GM12873 (cell line): ENCODE measurements at regions not wholly inside any gene's neighbourhood (a gene's known extent, or its start where the extent isn't known, plus 50 kb on each side); places are given as distances from the start of the nearest gene placed in this dataset.
A peak's percentile ranks its signal among the peaks of the same experiment; 100 is the strongest.

ENCODE experiments used
- TF ChIP-seq, protein P1 (sequence below): IDR thresholded peaks from 2 replicates; pipeline ENCODE4 v1.5.1; 2012; ENCODE audit warnings: low read depth, mild to moderate bottlenecking, moderate library complexity, low read length, control low read depth; ENCODE audit not compliant: insufficient read depth; ENCODE audit errors: missing control alignments

DNA sequence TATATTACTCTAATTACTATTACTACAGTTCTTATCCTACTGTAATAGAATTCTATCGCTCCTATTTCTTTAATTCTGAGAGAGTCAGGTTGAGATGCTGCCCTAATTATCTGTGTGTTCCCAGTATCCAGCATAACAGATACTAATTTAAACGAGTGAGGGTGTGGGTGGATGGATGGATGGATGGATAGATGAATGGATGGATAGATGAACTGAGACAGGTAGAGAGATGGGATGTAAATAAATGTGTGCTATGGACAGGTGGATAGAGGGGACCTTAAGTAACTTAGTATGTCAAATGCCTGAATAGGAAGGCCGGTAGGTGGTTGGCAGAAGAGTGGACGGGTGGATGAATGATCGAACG, 143.6 kb upstream of the ADRA1B start:
- TF ChIP-seq, protein P1, sequence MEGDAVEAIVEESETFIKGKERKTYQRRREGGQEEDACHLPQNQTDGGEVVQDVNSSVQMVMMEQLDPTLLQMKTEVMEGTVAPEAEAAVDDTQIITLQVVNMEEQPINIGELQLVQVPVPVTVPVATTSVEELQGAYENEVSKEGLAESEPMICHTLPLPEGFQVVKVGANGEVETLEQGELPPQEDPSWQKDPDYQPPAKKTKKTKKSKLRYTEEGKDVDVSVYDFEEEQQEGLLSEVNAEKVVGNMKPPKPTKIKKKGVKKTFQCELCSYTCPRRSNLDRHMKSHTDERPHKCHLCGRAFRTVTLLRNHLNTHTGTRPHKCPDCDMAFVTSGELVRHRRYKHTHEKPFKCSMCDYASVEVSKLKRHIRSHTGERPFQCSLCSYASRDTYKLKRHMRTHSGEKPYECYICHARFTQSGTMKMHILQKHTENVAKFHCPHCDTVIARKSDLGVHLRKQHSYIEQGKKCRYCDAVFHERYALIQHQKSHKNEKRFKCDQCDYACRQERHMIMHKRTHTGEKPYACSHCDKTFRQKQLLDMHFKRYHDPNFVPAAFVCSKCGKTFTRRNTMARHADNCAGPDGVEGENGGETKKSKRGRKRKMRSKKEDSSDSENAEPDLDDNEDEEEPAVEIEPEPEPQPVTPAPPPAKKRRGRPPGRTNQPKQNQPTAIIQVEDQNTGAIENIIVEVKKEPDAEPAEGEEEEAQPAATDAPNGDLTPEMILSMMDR: no peak

DNA sequence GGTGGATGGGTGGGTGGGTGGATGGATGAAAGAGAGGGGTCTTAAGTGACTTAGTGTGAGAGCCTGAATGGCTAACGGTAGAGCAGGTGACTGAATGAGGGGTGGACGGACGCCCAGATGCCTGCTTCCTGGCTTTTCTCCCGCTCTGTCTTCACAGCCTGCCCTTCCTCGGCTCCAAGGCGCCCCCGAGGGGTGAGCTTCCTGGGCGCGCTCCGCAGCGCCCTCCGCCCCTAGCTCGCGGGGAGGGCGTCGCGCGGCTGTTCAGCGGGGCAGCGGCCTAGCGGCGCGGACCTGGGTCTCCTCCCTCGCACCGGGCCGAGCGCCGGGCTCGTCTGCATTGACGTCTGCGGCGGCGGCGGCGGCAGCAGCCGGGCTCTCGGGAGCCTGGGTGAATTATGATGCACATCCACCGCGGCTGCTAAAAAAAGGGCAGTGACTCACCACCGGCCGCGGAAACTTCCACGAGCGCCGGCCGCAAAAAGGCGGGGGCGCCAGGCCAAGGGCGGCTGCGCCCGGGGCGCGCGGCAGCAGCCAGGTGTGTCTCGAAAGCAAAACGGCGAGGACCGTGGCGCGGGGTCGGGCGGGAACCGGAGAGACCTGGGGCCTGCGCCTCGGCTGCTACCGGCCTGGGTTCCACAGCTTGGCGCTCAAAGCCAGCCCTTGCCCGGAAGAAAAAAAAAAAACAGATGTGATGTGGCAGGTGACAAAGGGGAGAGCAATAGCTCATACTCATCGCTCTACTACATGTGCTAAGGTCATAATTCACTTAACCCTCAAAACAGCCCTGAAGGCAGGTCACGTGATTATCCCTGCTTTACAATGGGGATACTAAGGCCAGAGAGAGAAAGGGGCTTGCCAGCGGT, 143.0 kb upstream of the ADRA1B start:
- TF ChIP-seq, protein P1: peak; percentile 8

DNA sequence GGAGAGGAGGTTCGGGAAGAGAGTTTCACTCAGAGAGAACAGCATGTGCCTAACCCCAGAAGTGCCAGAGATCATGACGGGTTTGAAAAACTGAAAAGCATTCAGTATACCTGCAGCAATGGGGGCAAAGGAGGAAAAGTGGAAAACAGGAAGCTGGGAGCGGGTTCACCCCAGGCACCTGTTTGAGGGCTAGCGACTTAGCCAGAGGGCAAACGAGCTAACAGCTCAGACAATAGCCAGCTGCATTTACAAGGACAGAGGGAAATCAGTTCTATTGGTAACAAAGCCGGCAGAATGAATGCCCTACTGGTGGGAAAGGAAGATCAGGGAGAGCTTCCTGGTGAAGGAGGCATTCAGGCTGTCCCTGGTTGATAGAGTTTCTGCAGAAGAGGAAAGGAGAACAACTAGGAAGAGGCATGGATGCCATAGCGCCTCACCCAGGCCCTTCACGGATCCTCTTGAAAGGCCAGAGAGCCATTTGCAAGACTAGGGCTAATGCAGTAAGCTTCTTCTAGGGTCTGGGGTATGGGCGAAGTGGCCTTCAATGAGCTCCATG, 141.7 kb upstream of the ADRA1B start:
- TF ChIP-seq, protein P1: no peak

DNA sequence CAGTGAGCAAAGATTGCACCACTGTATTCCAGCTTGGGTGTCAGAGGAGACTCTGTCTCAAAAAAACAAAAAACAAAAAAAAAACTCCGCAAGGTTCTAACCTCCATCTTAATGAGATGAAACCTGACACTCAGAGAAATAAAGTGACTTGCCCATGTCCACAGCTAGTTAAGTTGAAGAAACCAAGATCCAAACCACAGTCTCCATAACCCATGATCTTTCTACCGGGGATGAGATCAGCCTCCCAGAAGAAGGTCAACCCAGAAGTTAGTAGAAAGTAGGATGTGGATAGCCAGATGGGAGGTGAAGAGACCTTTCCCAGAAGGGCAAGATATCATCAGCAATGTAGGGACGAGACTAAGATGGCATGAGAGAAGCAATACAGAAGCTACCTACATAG, 140.4 kb upstream of the ADRA1B start:
- TF ChIP-seq, protein P1: no peak

DNA sequence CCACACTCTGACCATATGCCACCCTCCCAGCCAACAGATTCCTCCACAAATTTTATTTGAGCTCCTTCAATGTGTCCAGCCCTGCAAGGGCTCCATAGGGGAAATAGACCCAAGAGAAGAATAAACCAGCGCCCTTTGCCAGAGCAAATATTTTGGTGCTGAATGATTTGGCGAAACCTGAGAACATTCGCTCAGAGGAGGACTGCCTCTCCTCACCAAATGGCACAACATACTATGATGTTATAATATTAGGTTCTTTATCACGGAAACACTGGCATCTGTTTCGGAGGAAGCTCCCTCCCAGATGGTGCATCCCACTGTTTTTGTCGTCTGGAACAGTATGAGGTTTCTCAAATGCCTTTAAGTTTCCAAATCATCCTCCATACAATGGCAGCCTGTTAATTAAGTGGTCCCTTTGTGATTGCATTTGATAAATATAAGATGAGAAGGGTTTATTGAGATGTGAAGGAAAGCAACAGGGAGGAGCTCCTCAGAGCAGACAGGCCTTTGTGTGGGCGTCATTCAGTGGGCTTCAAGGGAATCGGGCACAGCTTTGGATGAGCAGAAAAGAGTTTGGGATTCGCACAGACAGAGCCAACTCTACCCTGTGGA, 139.1 kb upstream of the ADRA1B start:
- TF ChIP-seq, protein P1: no peak

DNA sequence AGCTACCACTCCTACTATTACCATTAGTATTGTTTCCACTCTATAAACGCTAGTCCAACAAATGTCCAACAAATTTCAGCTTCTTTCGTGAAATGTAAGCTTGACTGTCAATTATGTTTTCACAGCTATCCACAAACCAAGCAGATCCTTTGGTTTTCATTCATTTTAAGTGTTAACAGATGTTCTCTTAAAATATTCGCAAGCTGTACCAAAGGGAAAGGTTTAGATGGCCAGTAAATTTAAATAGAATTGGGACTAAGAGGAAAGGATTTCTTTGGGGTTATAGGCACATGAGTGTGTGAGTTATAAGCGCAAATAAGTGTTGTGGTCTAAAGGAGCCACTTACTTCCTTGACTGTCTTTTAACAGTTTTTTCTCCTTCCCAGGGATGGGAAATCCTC, 136.8 kb upstream of the ADRA1B start:
- TF ChIP-seq, protein P1: no peak

DNA sequence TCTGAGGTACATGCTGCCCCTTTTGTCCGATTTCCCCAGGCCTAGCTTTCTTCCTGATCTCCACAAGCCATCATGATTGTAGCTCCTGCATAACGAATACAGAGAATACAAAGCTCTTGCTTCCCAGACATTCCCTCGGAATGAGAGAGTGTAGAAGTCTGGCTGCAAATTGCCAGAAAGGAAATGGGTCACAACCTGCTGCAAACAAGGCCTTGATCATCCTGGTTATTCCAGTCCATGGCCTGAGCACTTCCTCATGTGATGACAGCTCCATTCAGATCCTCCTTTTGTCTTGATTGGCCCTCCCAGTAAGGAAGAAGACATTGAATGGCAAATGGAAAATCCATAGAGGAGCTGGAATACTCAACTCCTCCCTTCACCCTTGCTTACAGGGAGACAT, 136.0 kb upstream of the ADRA1B start:
- TF ChIP-seq, protein P1: no peak
